ENCODE measurements at regions not wholly inside any gene's neighbourhood (a gene's known extent, or its start where the extent isn't known, plus 50 kb on each side); places are given as distances from the start of the nearest gene placed in this dataset.

- TF ChIP-seq POLR2AphosphoS5 (IDR thresholded peaks at IDR 0.05; ENCODE audit: low read depth, low read length): no peak
- TF ChIP-seq SIN3A (IDR thresholded peaks at IDR 0.05; ENCODE audit: borderline replicate concordance, insufficient read depth, low read length): no peak
- TF ChIP-seq, protein P1, sequence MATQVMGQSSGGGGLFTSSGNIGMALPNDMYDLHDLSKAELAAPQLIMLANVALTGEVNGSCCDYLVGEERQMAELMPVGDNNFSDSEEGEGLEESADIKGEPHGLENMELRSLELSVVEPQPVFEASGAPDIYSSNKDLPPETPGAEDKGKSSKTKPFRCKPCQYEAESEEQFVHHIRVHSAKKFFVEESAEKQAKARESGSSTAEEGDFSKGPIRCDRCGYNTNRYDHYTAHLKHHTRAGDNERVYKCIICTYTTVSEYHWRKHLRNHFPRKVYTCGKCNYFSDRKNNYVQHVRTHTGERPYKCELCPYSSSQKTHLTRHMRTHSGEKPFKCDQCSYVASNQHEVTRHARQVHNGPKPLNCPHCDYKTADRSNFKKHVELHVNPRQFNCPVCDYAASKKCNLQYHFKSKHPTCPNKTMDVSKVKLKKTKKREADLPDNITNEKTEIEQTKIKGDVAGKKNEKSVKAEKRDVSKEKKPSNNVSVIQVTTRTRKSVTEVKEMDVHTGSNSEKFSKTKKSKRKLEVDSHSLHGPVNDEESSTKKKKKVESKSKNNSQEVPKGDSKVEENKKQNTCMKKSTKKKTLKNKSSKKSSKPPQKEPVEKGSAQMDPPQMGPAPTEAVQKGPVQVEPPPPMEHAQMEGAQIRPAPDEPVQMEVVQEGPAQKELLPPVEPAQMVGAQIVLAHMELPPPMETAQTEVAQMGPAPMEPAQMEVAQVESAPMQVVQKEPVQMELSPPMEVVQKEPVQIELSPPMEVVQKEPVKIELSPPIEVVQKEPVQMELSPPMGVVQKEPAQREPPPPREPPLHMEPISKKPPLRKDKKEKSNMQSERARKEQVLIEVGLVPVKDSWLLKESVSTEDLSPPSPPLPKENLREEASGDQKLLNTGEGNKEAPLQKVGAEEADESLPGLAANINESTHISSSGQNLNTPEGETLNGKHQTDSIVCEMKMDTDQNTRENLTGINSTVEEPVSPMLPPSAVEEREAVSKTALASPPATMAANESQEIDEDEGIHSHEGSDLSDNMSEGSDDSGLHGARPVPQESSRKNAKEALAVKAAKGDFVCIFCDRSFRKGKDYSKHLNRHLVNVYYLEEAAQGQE (IDR thresholded peaks at IDR 0.05; ENCODE audit: insufficient read depth in 1 of 2, low read depth in 2 of 2, low read length in 2 of 2): no peak
Measured at GRCh38 chr5:104652271-104652861, 1089.8 kb upstream of the NUDT12 start.

All from PFSK-1 (cell line).